ENCODE measurements at regions not wholly inside any gene's neighbourhood (a gene's known extent, or its start where the extent isn't known, plus 50 kb on each side); places are given as distances from the start of the nearest gene placed in this dataset.
"Not testable (repeated sequence)": the region's sequence is repeated elsewhere in the genome, so short reads cannot be mapped to it uniquely, and the experiment has no call there.

- not testable (repeated sequence) for TF ChIP-seq CTCF, POLR2A (IDR thresholded peaks at IDR 0.05)
Measured at GRCh38 chr10:117838500-117839498, 207.9 kb downstream of the RAB11FIP2 start.

All from testis (tissue), 2 donors.